ENCODE measurements at regions not wholly inside any gene's neighbourhood (a gene's known extent, or its start where the extent isn't known, plus 50 kb on each side); places are given as distances from the start of the nearest gene placed in this dataset.
"Not testable (repeated sequence)": the region's sequence is repeated elsewhere in the genome, so short reads cannot be mapped to it uniquely, and the experiment has no call there.

GRCh38 chr12:92059960-92060359, 85.7 kb downstream of the BTG1 start:
- no peak for FAIRE-seq

- no peak for FAIRE-seq
These were observed 87.0 kb downstream of the BTG1 start for GRCh38 chr12:92058664-92059063.

- FAIRE-seq: not testable (repeated sequence)
These were observed 88.9 kb downstream of the BTG1 start for GRCh38 chr12:92056756-92057155.

GRCh38 chr12:92056290-92056689, 89.4 kb downstream of the BTG1 start:
- FAIRE-seq: no peak

- no peak for FAIRE-seq
These were observed 89.8 kb downstream of the BTG1 start for GRCh38 chr12:92055877-92056276.

GRCh38 chr12:92051441-92051840, 94.2 kb downstream of the BTG1 start:
- no peak for FAIRE-seq

- no peak for FAIRE-seq
These were observed 96.2 kb downstream of the BTG1 start for GRCh38 chr12:92049403-92049802.

GRCh38 chr12:92047393-92047826, 98.2 kb downstream of the BTG1 start:
- FAIRE-seq: no peak

GRCh38 chr12:92046557-92047392, 98.9 kb downstream of the BTG1 start:
- no peak for FAIRE-seq

- FAIRE-seq: no peak
These were observed 99.8 kb downstream of the BTG1 start for GRCh38 chr12:92045852-92046251.

- FAIRE-seq: no peak
These were observed 101.2 kb downstream of the BTG1 start for GRCh38 chr12:92044435-92044834.

- FAIRE-seq: no peak
These were observed 102.7 kb downstream of the BTG1 start for GRCh38 chr12:92042791-92043531.

GRCh38 chr12:92041742-92042141, 103.9 kb downstream of the BTG1 start:
- no peak for FAIRE-seq

GRCh38 chr12:92039046-92039445, 106.6 kb downstream of the BTG1 start:
- no peak for FAIRE-seq

- no peak for FAIRE-seq
These were observed 107.2 kb downstream of the BTG1 start for GRCh38 chr12:92038476-92038875.

- FAIRE-seq: no peak
These were observed 108.7 kb downstream of the BTG1 start for GRCh38 chr12:92036771-92037453.

GRCh38 chr12:92036061-92036620, 109.5 kb downstream of the BTG1 start:
- FAIRE-seq: no peak

- FAIRE-seq: no peak
These were observed 110.2 kb downstream of the BTG1 start for GRCh38 chr12:92035477-92035876.

GRCh38 chr12:92034858-92035401, 110.7 kb downstream of the BTG1 start:
- no peak for FAIRE-seq

- no peak for FAIRE-seq
These were observed 111.6 kb downstream of the BTG1 start for GRCh38 chr12:92034083-92034482.

GRCh38 chr12:92032965-92033364, 112.7 kb downstream of the BTG1 start:
- FAIRE-seq: no peak

- no peak for FAIRE-seq
These were observed 113.5 kb downstream of the BTG1 start for GRCh38 chr12:92032101-92032500.

- no peak for FAIRE-seq
These were observed 115.0 kb downstream of the BTG1 start for GRCh38 chr12:92030618-92031017.
